ENCODE measurements at regions not wholly inside any gene's neighbourhood (a gene's known extent, or its start where the extent isn't known, plus 50 kb on each side); places are given as distances from the start of the nearest gene placed in this dataset.

DNA sequence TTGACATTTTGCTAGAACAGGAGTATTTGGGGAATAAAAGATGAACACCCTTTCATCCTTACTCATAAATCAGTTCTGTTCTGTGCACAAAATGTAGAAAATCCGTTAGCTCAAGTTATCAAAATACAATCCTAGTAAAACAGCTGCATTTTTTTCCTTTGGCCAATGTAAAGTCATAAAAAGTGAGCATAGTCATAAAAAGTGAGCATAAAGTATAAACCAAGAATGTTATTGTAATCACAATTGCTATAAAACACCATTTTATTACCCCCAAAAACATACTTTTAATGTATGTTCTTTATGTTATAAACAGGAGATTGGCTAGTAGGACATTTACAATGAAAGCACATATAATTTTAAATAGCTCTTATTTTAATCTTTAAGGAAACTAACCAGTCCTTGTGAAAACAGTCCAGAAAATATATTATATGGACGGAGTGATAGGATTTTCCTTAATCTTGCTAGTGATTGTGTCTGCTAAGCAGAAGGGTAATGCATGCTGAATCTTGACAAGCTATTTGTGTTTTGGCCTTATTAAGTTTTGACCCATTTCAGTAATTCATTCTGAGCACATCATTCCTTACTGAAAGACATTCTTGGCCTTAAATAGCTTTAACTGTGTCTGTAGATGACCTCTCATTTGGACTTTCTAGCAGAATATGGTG, 891.8 kb downstream of the DSC3 start:
- TF ChIP-seq, protein P1, sequence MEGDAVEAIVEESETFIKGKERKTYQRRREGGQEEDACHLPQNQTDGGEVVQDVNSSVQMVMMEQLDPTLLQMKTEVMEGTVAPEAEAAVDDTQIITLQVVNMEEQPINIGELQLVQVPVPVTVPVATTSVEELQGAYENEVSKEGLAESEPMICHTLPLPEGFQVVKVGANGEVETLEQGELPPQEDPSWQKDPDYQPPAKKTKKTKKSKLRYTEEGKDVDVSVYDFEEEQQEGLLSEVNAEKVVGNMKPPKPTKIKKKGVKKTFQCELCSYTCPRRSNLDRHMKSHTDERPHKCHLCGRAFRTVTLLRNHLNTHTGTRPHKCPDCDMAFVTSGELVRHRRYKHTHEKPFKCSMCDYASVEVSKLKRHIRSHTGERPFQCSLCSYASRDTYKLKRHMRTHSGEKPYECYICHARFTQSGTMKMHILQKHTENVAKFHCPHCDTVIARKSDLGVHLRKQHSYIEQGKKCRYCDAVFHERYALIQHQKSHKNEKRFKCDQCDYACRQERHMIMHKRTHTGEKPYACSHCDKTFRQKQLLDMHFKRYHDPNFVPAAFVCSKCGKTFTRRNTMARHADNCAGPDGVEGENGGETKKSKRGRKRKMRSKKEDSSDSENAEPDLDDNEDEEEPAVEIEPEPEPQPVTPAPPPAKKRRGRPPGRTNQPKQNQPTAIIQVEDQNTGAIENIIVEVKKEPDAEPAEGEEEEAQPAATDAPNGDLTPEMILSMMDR (IDR thresholded peaks at IDR 0.05; ENCODE audit: low read depth, low read length, poor library complexity, severe bottlenecking) = no peak
- no peak for TF ChIP-seq EZH2phosphoT487 (IDR thresholded peaks at IDR 0.05; ENCODE audit: borderline replicate concordance, low read length)

All from DOHH2 (cell line).